ENCODE measurements at regions not wholly inside any gene's neighbourhood (a gene's known extent, or its start where the extent isn't known, plus 50 kb on each side); places are given as distances from the start of the nearest gene placed in this dataset.

GRCh38 chr1:213613549-213613948, 374.2 kb upstream of the PROX1 start:
- no peak for DNase-seq (ENCODE audit: low spot score in 2 of 2)
- H3K4me3 ChIP-seq (ENCODE audit: low read depth, poor library complexity, severe bottlenecking): no peak overlapping the region
- TF ChIP-seq, protein P1, sequence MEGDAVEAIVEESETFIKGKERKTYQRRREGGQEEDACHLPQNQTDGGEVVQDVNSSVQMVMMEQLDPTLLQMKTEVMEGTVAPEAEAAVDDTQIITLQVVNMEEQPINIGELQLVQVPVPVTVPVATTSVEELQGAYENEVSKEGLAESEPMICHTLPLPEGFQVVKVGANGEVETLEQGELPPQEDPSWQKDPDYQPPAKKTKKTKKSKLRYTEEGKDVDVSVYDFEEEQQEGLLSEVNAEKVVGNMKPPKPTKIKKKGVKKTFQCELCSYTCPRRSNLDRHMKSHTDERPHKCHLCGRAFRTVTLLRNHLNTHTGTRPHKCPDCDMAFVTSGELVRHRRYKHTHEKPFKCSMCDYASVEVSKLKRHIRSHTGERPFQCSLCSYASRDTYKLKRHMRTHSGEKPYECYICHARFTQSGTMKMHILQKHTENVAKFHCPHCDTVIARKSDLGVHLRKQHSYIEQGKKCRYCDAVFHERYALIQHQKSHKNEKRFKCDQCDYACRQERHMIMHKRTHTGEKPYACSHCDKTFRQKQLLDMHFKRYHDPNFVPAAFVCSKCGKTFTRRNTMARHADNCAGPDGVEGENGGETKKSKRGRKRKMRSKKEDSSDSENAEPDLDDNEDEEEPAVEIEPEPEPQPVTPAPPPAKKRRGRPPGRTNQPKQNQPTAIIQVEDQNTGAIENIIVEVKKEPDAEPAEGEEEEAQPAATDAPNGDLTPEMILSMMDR (IDR thresholded peaks at IDR 0.05): no peak
- no peak for TF ChIP-seq POLR2A (IDR thresholded peaks at IDR 0.05)
- intact Hi-C loops (cut with DNase I; ENCODE audit: low total_unique reads): no loop called here
- WGBS, 2 donors: 79 to 84% methylated on average over 2 of the region's 2 CpGs

DNA sequence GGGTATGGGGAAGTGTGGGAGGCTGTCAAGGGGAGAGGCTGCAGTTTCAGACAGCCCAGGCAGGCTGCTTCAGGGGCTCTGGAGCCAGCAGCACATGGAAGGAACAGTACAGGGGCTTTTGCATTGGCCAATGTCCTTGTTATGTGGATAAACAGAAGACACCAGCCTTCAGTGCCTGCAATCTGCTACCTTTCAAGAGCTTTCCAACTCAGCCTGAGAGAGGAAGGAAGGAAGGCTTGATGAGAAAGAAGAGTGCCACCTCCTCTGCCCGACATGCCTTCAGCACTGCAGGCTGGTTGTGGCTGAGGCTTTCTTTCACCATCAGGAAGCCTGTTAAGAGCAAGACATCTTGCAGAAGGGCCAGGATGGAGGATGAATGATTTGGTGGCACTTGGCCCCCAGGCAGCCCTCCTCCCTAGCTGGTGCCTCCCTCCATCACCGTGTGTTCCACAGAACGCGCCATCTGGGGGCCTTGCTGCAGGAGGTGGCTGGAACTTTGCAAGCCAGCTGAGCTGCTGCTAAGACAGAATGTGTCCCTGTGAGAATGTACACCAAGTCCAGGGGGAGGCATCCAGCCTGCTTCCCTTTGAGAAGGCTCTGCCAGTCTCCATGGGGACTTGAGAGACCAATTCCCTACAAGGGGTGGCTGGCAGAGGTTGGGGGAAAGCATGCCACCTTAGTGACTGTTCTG, 372.4 kb upstream of the PROX1 start:
- no peak overlapping the region for H3K4me3 ChIP-seq (ENCODE audit: low read depth, poor library complexity, severe bottlenecking)
- intact Hi-C loops (cut with DNase I; ENCODE audit: low total_unique reads): no loop called here
- 73 to 82% methylated on average over 4 of the region's 4 CpGs for WGBS, 2 donors
- no peak for TF ChIP-seq POLR2A (IDR thresholded peaks at IDR 0.05)
- TF ChIP-seq, protein P1 (IDR thresholded peaks at IDR 0.05): no peak
- no peak for DNase-seq (ENCODE audit: low spot score in 2 of 2)

DNA sequence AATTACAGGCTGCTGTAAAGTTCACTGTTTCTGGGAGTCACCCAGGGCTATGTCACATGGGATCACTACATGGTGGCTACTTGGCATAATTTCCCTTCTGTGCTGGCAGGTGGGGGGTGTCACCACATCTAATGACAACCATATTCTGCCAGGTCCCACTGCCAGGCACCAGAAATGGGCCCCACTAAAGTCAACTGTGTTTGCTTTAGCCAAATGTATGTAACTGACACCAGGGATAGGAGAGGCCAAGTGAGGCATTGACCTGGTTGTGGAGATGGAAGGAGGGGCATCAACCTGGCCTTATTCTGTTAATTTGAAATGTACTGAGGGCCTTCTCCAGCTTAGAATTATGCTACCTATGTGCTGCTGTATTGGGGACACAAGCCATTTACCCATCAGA, 370.6 kb upstream of the PROX1 start:
- intact Hi-C loops (cut with DNase I; ENCODE audit: low total_unique reads): no loop called here
- no peak for DNase-seq (ENCODE audit: low spot score in 2 of 2)
- no peak overlapping the region for H3K4me3 ChIP-seq (ENCODE audit: low read depth, poor library complexity, severe bottlenecking)
- TF ChIP-seq, protein P1 (IDR thresholded peaks at IDR 0.05): no peak
- no peak for TF ChIP-seq POLR2A (IDR thresholded peaks at IDR 0.05)

- TF ChIP-seq, protein P1 (IDR thresholded peaks at IDR 0.05): no peak
- TF ChIP-seq POLR2A (IDR thresholded peaks at IDR 0.05): no peak
- DNase-seq (ENCODE audit: low spot score in 2 of 2): no peak
- 23 to 27% methylated on average over 1 of the region's 1 CpG for WGBS, 2 donors
- no peak overlapping the region for H3K4me3 ChIP-seq (ENCODE audit: low read depth, poor library complexity, severe bottlenecking)
- intact Hi-C loops (cut with DNase I; ENCODE audit: low total_unique reads): no loop called here
Observed at GRCh38 chr1:213618094-213618493, 369.7 kb upstream of the PROX1 start.

DNA sequence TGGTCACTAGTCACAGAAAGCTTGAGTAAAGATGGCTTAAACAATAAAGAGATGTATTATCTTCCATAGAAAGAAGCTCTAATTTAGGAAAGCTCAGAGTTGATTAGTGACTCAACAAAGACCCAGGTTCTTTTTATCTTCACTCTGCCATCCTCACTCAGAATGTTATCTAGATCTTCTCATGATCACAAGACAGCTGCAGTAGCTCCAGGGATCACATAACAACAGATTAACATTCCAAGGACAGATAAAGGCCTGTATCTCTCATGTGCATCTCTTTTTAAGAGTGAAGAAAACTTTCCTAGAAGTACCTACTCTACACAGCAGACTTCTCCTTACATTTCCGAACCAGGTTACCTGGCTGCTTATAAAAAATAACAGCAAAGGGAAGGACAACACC, 368.7 kb upstream of the PROX1 start:
- H3K4me3 ChIP-seq (ENCODE audit: low read depth, poor library complexity, severe bottlenecking): no peak overlapping the region
- intact Hi-C loops (cut with DNase I; ENCODE audit: low total_unique reads): no loop called here
- WGBS, 2 donors: 88 to 90% methylated on average over 1 of the region's 1 CpG
- no peak for TF ChIP-seq POLR2A (IDR thresholded peaks at IDR 0.05)
- TF ChIP-seq, protein P1 (IDR thresholded peaks at IDR 0.05): no peak
- DNase-seq (ENCODE audit: low spot score in 2 of 2): no peak

- no peak for DNase-seq (ENCODE audit: low spot score in 2 of 2)
- H3K4me3 ChIP-seq (ENCODE audit: low read depth, poor library complexity, severe bottlenecking): no peak overlapping the region
- TF ChIP-seq, protein P1 (IDR thresholded peaks at IDR 0.05): no peak
- TF ChIP-seq POLR2A (IDR thresholded peaks at IDR 0.05): no peak
- intact Hi-C loops (cut with DNase I; ENCODE audit: low total_unique reads): no loop called here
- whole genome bisulfite sequencing, 2 donors: 76% methylated on average over 6 of the region's 6 CpGs
Observed at GRCh38 chr1:213621077-213621476, 366.7 kb upstream of the PROX1 start.

Measured in lower leg skin (tissue), 4 donors.